K562 (cell line): ENCODE measurements at regions not wholly inside any gene's neighbourhood (a gene's known extent, or its start where the extent isn't known, plus 50 kb on each side); places are given as distances from the start of the nearest gene placed in this dataset.
"Not testable (repeated sequence)": the region's sequence is repeated elsewhere in the genome, so short reads cannot be mapped to it uniquely, and the experiment has no call there.

Experiments
- ATAC-seq: fragments of 200-7000 bp; cut with Tn5 transposase; 3 replicates; pipeline ENCODE4 v1.9.1; 2020; ENCODE audit warnings: moderate library complexity
- BruUV-seq: library from RNA; stranded (reverse); fragments of 400-500 nt; replicated peaks from 2 replicates; lab custom pipeline; 2021; lab: Mats Ljungman, UMichigan
- CTCF ChIA-PET: fragments of 300-600 bp; formaldehyde crosslinking; extraction: SDS; loops from one replicate; lab custom pipeline; 2021; ENCODE audit warnings: low intra/inter-chr PET ratio; lab: Yijun Ruan, JAX
- POLR2A ChIA-PET: fragments of 300-600, 350-650 bp; sonication (Branson Sonifier 250); formaldehyde crosslinking; extraction: SDS; loops from one replicate; lab custom pipeline; 2021; ENCODE audit warnings: antibody characterized with exemption, inconsistent platforms; lab: Yijun Ruan, JAX
- DNase-seq, 4 experiments: peaks; one replicate each; pipeline versions ENCODE4 v3.0.0 to v3.0.0-alpha.2; 2011 to 2018; ENCODE audit warnings: low spot score in 3 of 4, mixed read lengths in 3 of 4; ENCODE audit errors: extremely low read depth in 1 of 4
- FAIRE-seq: peaks from 2 replicates; lab custom pipeline; 2011; peaks lifted over from hg19 to GRCh38; lab: Jason Lieb, UNC
- H2AFZ ChIP-seq: 2 replicates; pipeline ENCODE4 v1.6.0; 2011; ENCODE audit warnings: low read depth, low read length, control low read depth, inconsistent platforms
- H3K27ac ChIP-seq: fragments of 200-600 bp; 3 replicates; pipeline ENCODE4 v1.8.0; 2011; ENCODE audit warnings: low read depth, mild to moderate bottlenecking, control low read depth, inconsistent platforms, low read length, moderate library complexity, mixed read lengths; ENCODE audit errors: extremely low read depth
- H3K27me3 ChIP-seq, 2 experiments: fragments of 300-600 bp in 1 of 2; 2 replicates in 1 of 2; 3 replicates in 1 of 2; pipeline versions ENCODE4 v1.6.0 to v1.8.0; 2011; ENCODE audit warnings: inconsistent platforms in 2 of 2, low read length in 2 of 2, mild to moderate bottlenecking in 1 of 2, mixed read lengths in 1 of 2, moderate library complexity in 1 of 2; ENCODE audit not compliant: control insufficient read depth in 2 of 2, insufficient read depth in 2 of 2
- H3K36me3 ChIP-seq: fragments of 300-600 bp; 3 replicates; pipeline ENCODE4 v1.8.0; 2011; ENCODE audit warnings: mild to moderate bottlenecking, low read length, inconsistent platforms; ENCODE audit not compliant: control insufficient read depth, insufficient read depth
- H3K4me1 ChIP-seq, 2 experiments: fragments of 200-600 bp in 1 of 2; replicated peaks in 1 of 2; 2 replicates in 1 of 2; 3 replicates in 1 of 2; pipeline versions ENCODE4 v1.5.1 to v1.8.0; 2011; ENCODE audit warnings: inconsistent platforms in 2 of 2, low read length in 2 of 2, mild to moderate bottlenecking in 1 of 2, mixed read lengths in 1 of 2, moderate library complexity in 1 of 2; ENCODE audit not compliant: control insufficient read depth in 2 of 2, insufficient read depth in 2 of 2
- H3K4me2 ChIP-seq: 2 replicates; pipeline ENCODE4 v1.6.1; 2011; ENCODE audit warnings: low read length, control low read depth, inconsistent platforms, mixed read lengths; ENCODE audit not compliant: insufficient read depth
- H3K4me3 ChIP-seq: fragments of 200-600 bp; sonication (generic), shearing (Covaris generic); 2 replicates; pipeline ENCODE4 v1.5.1; 2016; ENCODE audit warnings: control low read depth, inconsistent platforms
- H3K79me2 ChIP-seq: fragments of 200-600 bp; 3 replicates; pipeline ENCODE4 v1.8.0; 2011; ENCODE audit warnings: low read length, inconsistent platforms; ENCODE audit not compliant: control insufficient read depth, insufficient read depth
- H3K9ac ChIP-seq, 2 experiments: 2 replicates each; pipeline versions ENCODE4 v1.6.0 to v1.6.1; 2011; ENCODE audit warnings: low read depth in 2 of 2, low read length in 2 of 2, control low read depth in 1 of 2, inconsistent platforms in 1 of 2, mild to moderate bottlenecking in 1 of 2, mixed read lengths in 1 of 2; ENCODE audit not compliant: insufficient read depth in 1 of 2
- H3K9me1 ChIP-seq: one replicate; pipeline ENCODE4 v1.6.0; 2011; ENCODE audit warnings: inconsistent platforms, mild to moderate bottlenecking, low read length, moderate library complexity; ENCODE audit not compliant: control insufficient read depth, insufficient read depth
- H3K9me3 ChIP-seq: replicated peaks from 2 replicates; pipeline ENCODE4 v1.5.1; 2011; ENCODE audit warnings: low read depth, low read length, inconsistent platforms; ENCODE audit not compliant: control insufficient read depth, insufficient read depth
- H4K20me1 ChIP-seq: replicated peaks from 2 replicates; pipeline ENCODE4 v1.6.1; 2011; ENCODE audit warnings: low read length, inconsistent platforms, mixed read lengths; ENCODE audit not compliant: control insufficient read depth, insufficient read depth
- WGBS: fragments of 100-300 bp; shearing (Covaris generic); methylation state at CpG from one replicate; pipeline ENCODE4 v1.1.6; 2016; ENCODE audit warnings: low coverage, mixed read lengths; ENCODE audit not compliant: insufficient coverage; ENCODE audit errors: missing lambda C conversion rate; 5-methylcytosine and 5-hydroxymethylcytosine counted together
- in situ Hi-C: fragments of 300-500 bp; cut with MboI; formaldehyde crosslinking; loops from 4 replicates; pipeline ENCODE4 v1.15.0; 2018; ENCODE audit warnings: inconsistent platforms, mixed read lengths
- intact Hi-C: fragments of 100-400 bp; cut with micrococcal nuclease; formaldehyde crosslinking; loops from 2 replicates; pipeline ENCODE4 v1.14.2; 2022

DNA sequence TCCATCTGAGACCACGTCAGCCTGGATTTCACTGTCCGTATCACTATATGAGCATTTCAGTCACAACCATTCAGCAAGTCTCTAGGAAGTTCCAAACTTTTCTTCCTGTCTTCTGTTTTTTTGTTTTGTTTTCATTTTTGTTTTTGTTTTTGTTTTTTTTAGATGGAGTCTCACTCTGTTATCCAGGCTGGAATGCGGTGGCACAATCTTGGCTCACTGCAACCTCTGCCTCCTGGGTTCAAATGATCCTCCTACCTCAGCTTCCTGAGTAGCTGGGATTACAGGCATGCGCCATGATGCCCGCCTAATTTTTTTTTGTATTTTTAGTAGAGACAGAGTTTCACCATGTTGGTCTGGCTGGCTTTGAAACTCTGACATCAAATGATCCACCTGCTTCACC is 1715.9 kb downstream of the SPATA31A7 start:
- H3K27me3 ChIP-seq, ATAC-seq, BruUV-seq, POLR2A ChIA-PET, H3K36me3 ChIP-seq, DNase-seq, H3K4me3 ChIP-seq, H3K27ac ChIP-seq, H4K20me1 ChIP-seq, FAIRE-seq, H3K9me3 ChIP-seq, H2AFZ ChIP-seq, CTCF ChIA-PET, H3K9ac ChIP-seq, H3K4me2 ChIP-seq, H3K4me1 ChIP-seq, in situ Hi-C loops, H3K9me1 ChIP-seq, intact Hi-C loops, H3K79me2 ChIP-seq: not testable (repeated sequence)
- WGBS: 0% methylated on average over 1 of the region's 5 CpGs

DNA sequence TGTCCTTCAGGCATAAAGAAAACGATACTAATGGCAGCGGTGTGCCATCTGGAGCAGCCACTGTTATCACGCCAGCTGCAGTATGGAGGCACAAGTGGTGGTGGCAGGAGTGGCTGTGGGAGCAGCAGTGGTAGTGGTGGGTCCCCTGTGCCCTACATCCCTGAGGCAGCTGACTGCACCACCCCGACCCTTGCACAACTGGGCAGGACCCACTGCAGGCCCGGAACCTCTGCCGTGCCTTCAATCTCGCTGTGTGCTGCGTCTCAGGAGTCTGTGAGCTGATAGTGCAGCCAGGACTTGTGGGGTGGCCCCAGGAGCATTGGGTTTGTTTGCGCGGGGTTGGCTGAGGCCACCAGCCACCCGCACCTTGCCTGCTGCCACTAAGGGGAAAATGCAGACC is 1718.0 kb downstream of the SPATA31A7 start:
- H3K36me3 ChIP-seq, H3K4me1 ChIP-seq, H3K27me3 ChIP-seq, H3K4me3 ChIP-seq, ATAC-seq, H2AFZ ChIP-seq, H4K20me1 ChIP-seq, H3K4me2 ChIP-seq, H3K27ac ChIP-seq, intact Hi-C loops, H3K9me1 ChIP-seq, FAIRE-seq, H3K9ac ChIP-seq, BruUV-seq, POLR2A ChIA-PET, DNase-seq, CTCF ChIA-PET, in situ Hi-C loops, H3K79me2 ChIP-seq, H3K9me3 ChIP-seq: not testable (repeated sequence)
- WGBS: 0% methylated on average over 5 of the region's 11 CpGs

DNA sequence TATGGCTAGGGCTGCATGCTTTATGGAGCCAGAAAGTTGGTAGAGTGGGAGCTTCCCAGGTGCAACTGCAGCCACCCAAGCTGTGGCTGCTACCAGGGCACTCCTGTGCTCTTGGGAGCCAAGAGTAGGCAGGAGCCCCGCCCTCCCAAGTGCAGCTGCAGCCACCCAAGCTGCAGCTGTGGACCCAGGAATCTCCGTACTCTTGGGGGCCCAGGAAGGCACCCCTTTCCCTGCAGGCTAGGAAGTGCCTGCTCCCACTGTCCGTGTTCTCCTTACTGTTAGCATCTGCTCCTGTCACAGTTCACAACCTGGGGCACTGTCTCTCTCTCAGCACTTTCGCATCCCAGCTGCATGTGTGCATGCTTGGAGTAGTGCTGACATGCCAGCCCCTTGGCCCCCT is 1718.4 kb downstream of the SPATA31A7 start:
- H3K9me1 ChIP-seq, H3K4me1 ChIP-seq, POLR2A ChIA-PET, in situ Hi-C loops, H3K4me3 ChIP-seq, H3K4me2 ChIP-seq, BruUV-seq, H3K36me3 ChIP-seq, DNase-seq, FAIRE-seq, H3K79me2 ChIP-seq, CTCF ChIA-PET, H4K20me1 ChIP-seq, H3K27me3 ChIP-seq, H3K9me3 ChIP-seq, H2AFZ ChIP-seq, H3K27ac ChIP-seq, H3K9ac ChIP-seq, intact Hi-C loops, ATAC-seq: not testable (repeated sequence)
- WGBS: 0% methylated on average over 1 of the region's 4 CpGs

DNA sequence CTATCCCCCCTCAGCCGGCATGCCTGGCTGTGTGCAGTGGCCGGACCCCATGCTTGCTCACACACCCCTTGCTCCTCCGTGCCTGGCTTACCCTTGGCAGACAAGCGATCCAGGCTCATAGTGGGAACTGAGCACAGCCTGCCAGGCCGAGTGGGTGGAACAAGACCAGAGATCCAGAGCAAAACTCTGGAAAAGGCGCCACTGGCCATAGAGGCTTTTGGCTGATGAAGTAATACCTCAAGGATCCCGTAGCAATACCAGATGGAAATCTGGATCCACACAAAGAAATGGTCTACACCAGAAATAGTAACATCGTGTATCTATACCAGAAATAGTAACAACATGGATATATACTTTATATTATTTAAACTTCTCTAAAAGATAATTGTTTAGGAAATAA is 1719.6 kb downstream of the SPATA31A7 start:
- H3K27ac ChIP-seq, FAIRE-seq, H3K9ac ChIP-seq, H3K36me3 ChIP-seq, H3K9me1 ChIP-seq, DNase-seq, H3K79me2 ChIP-seq, H3K9me3 ChIP-seq, intact Hi-C loops, H3K27me3 ChIP-seq, H4K20me1 ChIP-seq, H3K4me2 ChIP-seq, POLR2A ChIA-PET, H2AFZ ChIP-seq, H3K4me3 ChIP-seq, in situ Hi-C loops, H3K4me1 ChIP-seq, CTCF ChIA-PET, ATAC-seq, BruUV-seq: not testable (repeated sequence)
- 1% methylated on average over 4 of the region's 8 CpGs for WGBS
